ENCODE measurements at regions not wholly inside any gene's neighbourhood (a gene's known extent, or its start where the extent isn't known, plus 50 kb on each side); places are given as distances from the start of the nearest gene placed in this dataset.

GRCh38 chr13:29991343-29991742 is 140.9 kb upstream of the UBL3 start:
- no peak for DNase-seq

- DNase-seq = no peak
Observed at GRCh38 chr13:29987340-29987739, 136.9 kb upstream of the UBL3 start.

- DNase-seq = no peak
Observed at GRCh38 chr13:29980339-29980738, 129.9 kb upstream of the UBL3 start.

GRCh38 chr13:29978211-29978610 is 127.8 kb upstream of the UBL3 start:
- no peak for DNase-seq

- no peak for DNase-seq
Observed at GRCh38 chr13:29977476-29978120, 127.2 kb upstream of the UBL3 start.

GRCh38 chr13:29976535-29976934 is 126.1 kb upstream of the UBL3 start:
- DNase-seq = no peak

- DNase-seq = no peak
Observed at GRCh38 chr13:29975283-29975682, 124.9 kb upstream of the UBL3 start.

- no peak for DNase-seq
Observed at GRCh38 chr13:29969286-29969685, 118.9 kb upstream of the UBL3 start.

- no peak for DNase-seq
Observed at GRCh38 chr13:29964181-29964845, 113.9 kb upstream of the UBL3 start.

- DNase-seq = no peak
Observed at GRCh38 chr13:29963089-29963488, 112.7 kb upstream of the UBL3 start.

- DNase-seq = no peak
Observed at GRCh38 chr13:29961036-29961670, 110.7 kb upstream of the UBL3 start.

- DNase-seq = no peak
Observed at GRCh38 chr13:29959603-29960002, 109.2 kb upstream of the UBL3 start.

- no peak for DNase-seq
Observed at GRCh38 chr13:29959086-29959485, 108.7 kb upstream of the UBL3 start.

GRCh38 chr13:29958476-29958875 is 108.1 kb upstream of the UBL3 start:
- DNase-seq = no peak

- DNase-seq = no peak
Observed at GRCh38 chr13:29957320-29957719, 106.9 kb upstream of the UBL3 start.

GRCh38 chr13:29956853-29957252 is 106.4 kb upstream of the UBL3 start:
- DNase-seq = no peak

- no peak for DNase-seq
Observed at GRCh38 chr13:29955137-29955650, 104.8 kb upstream of the UBL3 start.

GRCh38 chr13:29954082-29955028 is 103.9 kb upstream of the UBL3 start:
- no peak for DNase-seq

GRCh38 chr13:29953542-29953941 is 103.1 kb upstream of the UBL3 start:
- no peak for DNase-seq

GRCh38 chr13:29952245-29952644 is 101.8 kb upstream of the UBL3 start:
- no peak for DNase-seq

- DNase-seq = no peak
Observed at GRCh38 chr13:29948791-29949190, 98.4 kb upstream of the UBL3 start.

GRCh38 chr13:29948244-29948643 is 97.8 kb upstream of the UBL3 start:
- DNase-seq = no peak

- no peak for DNase-seq
Observed at GRCh38 chr13:29947839-29948238, 97.4 kb upstream of the UBL3 start.
